ENCODE measurements at regions not wholly inside any gene's neighbourhood (a gene's known extent, or its start where the extent isn't known, plus 50 kb on each side); places are given as distances from the start of the nearest gene placed in this dataset.

DNA sequence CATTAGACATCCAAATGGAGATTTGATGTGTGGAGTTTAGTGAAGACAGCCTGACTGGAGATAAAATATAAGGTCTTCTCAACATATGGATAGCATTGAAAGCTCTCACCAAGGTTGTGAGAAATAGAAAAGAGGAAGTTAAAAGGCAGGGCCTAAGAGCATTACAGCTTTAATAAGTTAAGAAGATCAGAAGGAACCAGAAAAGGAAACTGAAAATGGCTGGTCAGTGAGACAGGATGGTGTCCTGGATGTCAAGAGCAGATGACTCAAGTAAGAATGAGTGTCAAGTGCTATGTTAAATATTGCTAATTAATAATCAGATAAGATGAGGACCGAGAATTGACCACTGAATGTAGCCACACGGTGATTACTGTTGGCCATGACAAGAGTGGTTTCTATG is 642.9 kb downstream of the STPG2 start:
- DNase-seq (ENCODE audit: low read depth): peak; percentile 55
- H3K4me3 ChIP-seq (ENCODE audit: low read depth, low read length): no peak overlapping the region
- TF ChIP-seq, protein P1, sequence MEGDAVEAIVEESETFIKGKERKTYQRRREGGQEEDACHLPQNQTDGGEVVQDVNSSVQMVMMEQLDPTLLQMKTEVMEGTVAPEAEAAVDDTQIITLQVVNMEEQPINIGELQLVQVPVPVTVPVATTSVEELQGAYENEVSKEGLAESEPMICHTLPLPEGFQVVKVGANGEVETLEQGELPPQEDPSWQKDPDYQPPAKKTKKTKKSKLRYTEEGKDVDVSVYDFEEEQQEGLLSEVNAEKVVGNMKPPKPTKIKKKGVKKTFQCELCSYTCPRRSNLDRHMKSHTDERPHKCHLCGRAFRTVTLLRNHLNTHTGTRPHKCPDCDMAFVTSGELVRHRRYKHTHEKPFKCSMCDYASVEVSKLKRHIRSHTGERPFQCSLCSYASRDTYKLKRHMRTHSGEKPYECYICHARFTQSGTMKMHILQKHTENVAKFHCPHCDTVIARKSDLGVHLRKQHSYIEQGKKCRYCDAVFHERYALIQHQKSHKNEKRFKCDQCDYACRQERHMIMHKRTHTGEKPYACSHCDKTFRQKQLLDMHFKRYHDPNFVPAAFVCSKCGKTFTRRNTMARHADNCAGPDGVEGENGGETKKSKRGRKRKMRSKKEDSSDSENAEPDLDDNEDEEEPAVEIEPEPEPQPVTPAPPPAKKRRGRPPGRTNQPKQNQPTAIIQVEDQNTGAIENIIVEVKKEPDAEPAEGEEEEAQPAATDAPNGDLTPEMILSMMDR (IDR thresholded peaks at IDR 0.05; ENCODE audit: insufficient read depth, low read depth, low read length, missing control alignments): no peak

DNA sequence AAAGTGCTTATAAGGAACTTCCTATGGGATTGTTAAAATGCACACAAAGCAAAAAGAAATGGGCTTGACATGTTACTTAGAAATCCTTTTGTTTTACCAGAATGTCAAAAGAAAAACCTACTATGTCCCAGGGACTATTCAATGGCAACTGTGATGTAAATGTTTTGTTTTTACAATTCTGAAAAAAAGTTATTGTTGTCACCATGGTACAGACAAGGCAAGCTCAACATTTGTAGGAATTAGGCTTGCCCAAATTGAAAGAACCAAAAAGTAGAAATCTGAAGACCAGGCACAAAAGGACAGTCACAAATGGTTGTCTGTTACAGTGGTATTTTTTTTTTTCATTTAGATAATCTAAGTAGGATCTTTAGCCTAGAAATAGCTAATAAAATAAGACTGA is 638.6 kb downstream of the STPG2 start:
- TF ChIP-seq, protein P1 (IDR thresholded peaks at IDR 0.05; ENCODE audit: insufficient read depth, low read depth, low read length, missing control alignments): no peak
- DNase-seq (ENCODE audit: low read depth): no peak
- no peak overlapping the region for H3K4me3 ChIP-seq (ENCODE audit: low read depth, low read length)

DNA sequence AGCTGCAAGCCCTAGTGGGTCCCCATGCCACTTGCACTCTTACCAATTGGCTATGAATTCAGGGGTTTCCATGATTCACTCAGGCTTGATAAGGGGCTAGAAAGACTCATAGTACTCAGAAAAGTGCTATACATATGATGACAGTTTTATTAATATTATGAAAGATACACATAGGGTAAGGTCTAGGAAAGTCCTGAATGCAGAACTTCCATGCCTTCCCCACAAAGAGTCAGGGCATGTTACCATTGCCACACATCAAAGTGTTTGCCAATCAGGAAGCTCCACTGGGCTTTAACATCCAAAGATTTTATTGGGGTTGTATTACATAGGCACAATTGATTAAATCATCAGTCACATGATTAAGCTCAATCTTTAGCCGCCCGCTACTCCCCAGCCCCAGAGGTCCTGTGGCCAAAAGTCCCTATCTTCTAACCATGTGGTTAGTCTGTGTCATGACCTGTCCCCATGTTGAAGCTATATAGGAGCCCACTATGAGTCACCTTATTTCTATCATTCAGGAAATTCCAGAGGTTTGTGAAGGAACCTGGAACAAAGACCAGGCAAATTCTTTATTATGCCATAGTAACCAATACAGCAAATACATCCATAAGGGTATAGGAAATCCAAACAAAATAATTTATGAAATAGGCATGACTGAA is 635.6 kb downstream of the STPG2 start:
- DNase-seq (ENCODE audit: low read depth): no peak
- TF ChIP-seq, protein P1 (IDR thresholded peaks at IDR 0.05; ENCODE audit: insufficient read depth, low read depth, low read length, missing control alignments): no peak
- no peak overlapping the region for H3K4me3 ChIP-seq (ENCODE audit: low read depth, low read length)
